H1 (cell line): ENCODE measurements at regions not wholly inside any gene's neighbourhood (a gene's known extent, or its start where the extent isn't known, plus 50 kb on each side); places are given as distances from the start of the nearest gene placed in this dataset.
"Not testable (repeated sequence)": the region's sequence is repeated elsewhere in the genome, so short reads cannot be mapped to it uniquely, and the experiment has no call there.

ENCODE experiments used
- POLR2A ChIP-seq, 2 experiments: IDR thresholded peaks; 1 replicate in 1 of 2; 2 replicates in 1 of 2; pipeline ENCODE4 v1.6.1; 2011; ENCODE audit warnings: low read depth in 2 of 2, low read length in 2 of 2, mild to moderate bottlenecking in 2 of 2; ENCODE audit errors: control extremely low read depth in 1 of 2
- POU5F1 ChIP-seq: IDR thresholded peaks from 2 replicates; pipeline ENCODE4 v1.6.1; 2011; ENCODE audit warnings: low read depth, mild to moderate bottlenecking, low read length, moderate library complexity
- SIX5 ChIP-seq: IDR thresholded peaks from 2 replicates; pipeline ENCODE4 v1.6.1; 2011; ENCODE audit warnings: mild to moderate bottlenecking, low read depth, low read length
- ZNF274 ChIP-seq: IDR thresholded peaks from 2 replicates; pipeline ENCODE4 v1.7.0; 2012; ENCODE audit warnings: low read length, borderline replicate concordance; ENCODE audit errors: extremely low read depth
- TF ChIP-seq, protein P1 (sequence below), 3 experiments: IDR thresholded peaks; 1 replicate in 2 of 3; 2 replicates in 1 of 3; pipeline versions ENCODE4 v1.5.1 to v1.6.1; 2011; ENCODE audit warnings: low read length in 3 of 3, mild to moderate bottlenecking in 3 of 3, inconsistent platforms in 2 of 3, low read depth in 1 of 3, moderate library complexity in 1 of 3; ENCODE audit not compliant: insufficient read depth in 1 of 3; ENCODE audit errors: control extremely low read depth in 1 of 3

DNA sequence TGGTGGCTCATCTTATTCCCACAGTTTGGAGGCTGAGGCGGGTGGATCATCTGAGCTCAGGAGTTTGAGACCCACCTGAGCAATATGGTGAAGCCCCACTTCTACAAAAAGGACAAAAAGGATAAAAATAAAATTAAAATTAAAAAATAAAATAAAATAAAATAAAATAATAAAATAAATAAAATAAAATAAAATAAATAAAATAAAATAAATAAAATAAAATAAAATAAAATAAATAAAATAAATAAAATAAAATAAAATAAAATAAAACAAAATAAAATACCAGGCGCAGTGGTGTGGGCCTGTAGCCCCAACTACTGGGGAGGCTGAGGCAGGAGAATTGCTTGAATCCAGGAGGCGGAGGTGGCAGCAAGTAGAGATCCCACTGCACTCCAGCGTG lies 1307.3 kb downstream of the PCDH9 start:
- TF ChIP-seq SIX5; ZNF274; POLR2A (IDR thresholded peaks at IDR 0.05; ENCODE audit: control extremely low read depth in 1 of 2, low read depth in 2 of 2, low read length in 2 of 2); POU5F1: not testable (repeated sequence)
- TF ChIP-seq, protein P1, sequence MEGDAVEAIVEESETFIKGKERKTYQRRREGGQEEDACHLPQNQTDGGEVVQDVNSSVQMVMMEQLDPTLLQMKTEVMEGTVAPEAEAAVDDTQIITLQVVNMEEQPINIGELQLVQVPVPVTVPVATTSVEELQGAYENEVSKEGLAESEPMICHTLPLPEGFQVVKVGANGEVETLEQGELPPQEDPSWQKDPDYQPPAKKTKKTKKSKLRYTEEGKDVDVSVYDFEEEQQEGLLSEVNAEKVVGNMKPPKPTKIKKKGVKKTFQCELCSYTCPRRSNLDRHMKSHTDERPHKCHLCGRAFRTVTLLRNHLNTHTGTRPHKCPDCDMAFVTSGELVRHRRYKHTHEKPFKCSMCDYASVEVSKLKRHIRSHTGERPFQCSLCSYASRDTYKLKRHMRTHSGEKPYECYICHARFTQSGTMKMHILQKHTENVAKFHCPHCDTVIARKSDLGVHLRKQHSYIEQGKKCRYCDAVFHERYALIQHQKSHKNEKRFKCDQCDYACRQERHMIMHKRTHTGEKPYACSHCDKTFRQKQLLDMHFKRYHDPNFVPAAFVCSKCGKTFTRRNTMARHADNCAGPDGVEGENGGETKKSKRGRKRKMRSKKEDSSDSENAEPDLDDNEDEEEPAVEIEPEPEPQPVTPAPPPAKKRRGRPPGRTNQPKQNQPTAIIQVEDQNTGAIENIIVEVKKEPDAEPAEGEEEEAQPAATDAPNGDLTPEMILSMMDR (IDR thresholded peaks at IDR 0.05; ENCODE audit: control extremely low read depth in 1 of 3, insufficient read depth in 1 of 3, low read depth in 1 of 3, low read length in 3 of 3), result not testable (repeated sequence)
